ENCODE measurements at regions not wholly inside any gene's neighbourhood (a gene's known extent, or its start where the extent isn't known, plus 50 kb on each side); places are given as distances from the start of the nearest gene placed in this dataset.

GRCh38 chr2:123916051-123916450 lies 109.0 kb upstream of the CNTNAP5 start:
- no peak overlapping the region for H3K27ac Mint-ChIP-seq
- H3K4me1 Mint-ChIP-seq: peaks cover 32 to 57% of the 10 kb centered on the region in 2 donors
- H3K9me3 Mint-ChIP-seq: peaks cover 0 to 20% (median 8%) of the 10 kb centered on the region in 6 donors
- peaks cover 0 to 2% (median 0%) of the 10 kb centered on the region in 3 donors for H3K27me3 Mint-ChIP-seq (ENCODE audit: low read depth in 3 of 3)
- H3K4me3 Mint-ChIP-seq: no peak overlapping the region
- H3K36me3 Mint-ChIP-seq: no peaks in the 10 kb centered on the region
- DNase-seq: no peak

GRCh38 chr2:123916531-123916930 lies 108.6 kb upstream of the CNTNAP5 start:
- Mint-ChIP-seq H3K27me3 (ENCODE audit: low read depth in 3 of 3) (peaks cover 0 to 2% (median 0%) of the 10 kb centered on the region in 3 donors), H3K36me3 (no peaks in the 10 kb centered on the region), H3K9me3 (peaks cover 0 to 20% (median 9%) of the 10 kb centered on the region in 6 donors), H3K4me1 (peaks cover 27 to 52% of the 10 kb centered on the region in 2 donors), H3K4me3 (no peak overlapping the region), H3K27ac (no peak overlapping the region)
- no peak for DNase-seq

GRCh38 chr2:123917241-123917640 lies 107.8 kb upstream of the CNTNAP5 start:
- no peak overlapping the region for H3K4me3 Mint-ChIP-seq
- no peak overlapping the region for H3K27ac Mint-ChIP-seq
- H3K27me3 Mint-ChIP-seq (ENCODE audit: low read depth in 3 of 3): peaks cover 0 to 2% (median 0%) of the 10 kb centered on the region in 3 donors
- H3K9me3 Mint-ChIP-seq: peaks cover under 1 to 26% (median 9%) of the 10 kb centered on the region in 6 donors
- DNase-seq: no peak
- no peaks in the 10 kb centered on the region for H3K36me3 Mint-ChIP-seq
- H3K4me1 Mint-ChIP-seq: peaks cover 24 to 45% of the 10 kb centered on the region in 2 donors

GRCh38 chr2:123928358-123928757 lies 96.7 kb upstream of the CNTNAP5 start:
- DNase-seq: no peak

GRCh38 chr2:123935405-123935804 lies 89.7 kb upstream of the CNTNAP5 start:
- Mint-ChIP-seq H3K4me1 (no peaks in the 10 kb centered on the region), H3K27ac (no peak overlapping the region), H3K9me3 (peaks cover 2 to 38% (median 18%) of the 10 kb centered on the region in 6 donors), H3K4me3 (no peak overlapping the region), H3K27me3 (ENCODE audit: low read depth in 3 of 3) (peaks cover 0 to 3% (median 3%) of the 10 kb centered on the region in 3 donors), H3K36me3 (no peaks in the 10 kb centered on the region)
- DNase-seq: no peak

More at GRCh38 chr2:123928358-123928757, 96.7 kb upstream of the CNTNAP5 start:
- H3K27me3 Mint-ChIP-seq (ENCODE audit: low read depth in 3 of 3): peaks cover 0 to 2% (median 2%) of the 10 kb centered on the region in 3 donors
- peaks cover 0 to 4% (median 0%) of the 10 kb centered on the region in 3 donors for H3K36me3 Mint-ChIP-seq
- H3K4me3 Mint-ChIP-seq: no peak overlapping the region
- H3K4me1 Mint-ChIP-seq: peaks cover 0 to 5% of the 10 kb centered on the region in 2 donors
- H3K9me3 Mint-ChIP-seq: peaks cover 4 to 45% (median 14%) of the 10 kb centered on the region in 6 donors
- H3K27ac Mint-ChIP-seq: no peak overlapping the region

- Mint-ChIP-seq H3K4me1 (no peaks in the 10 kb centered on the region), H3K27ac (no peak overlapping the region), H3K9me3 (peaks cover 0 to 14% (median 9%) of the 10 kb centered on the region in 6 donors), H3K36me3 (no peaks in the 10 kb centered on the region), H3K27me3 (ENCODE audit: low read depth in 3 of 3) (no peaks in the 10 kb centered on the region), H3K4me3 (no peak overlapping the region)
- DNase-seq: no peak
Observed at GRCh38 chr2:123953846-123954245, 71.2 kb upstream of the CNTNAP5 start.

GRCh38 chr2:123958011-123958410 lies 67.1 kb upstream of the CNTNAP5 start:
- Mint-ChIP-seq H3K4me3 (no peak overlapping the region), H3K36me3 (no peaks in the 10 kb centered on the region), H3K27ac (no peak overlapping the region), H3K27me3 (ENCODE audit: low read depth in 3 of 3) (no peaks in the 10 kb centered on the region), H3K4me1 (no peaks in the 10 kb centered on the region), H3K9me3 (peaks cover 2 to 27% (median 13%) of the 10 kb centered on the region in 6 donors)
- DNase-seq: no peak

GRCh38 chr2:123961576-123961975 lies 63.5 kb upstream of the CNTNAP5 start:
- no peak for DNase-seq
- no peak overlapping the region for H3K27ac Mint-ChIP-seq
- peaks cover 0 to 1% (median 0%) of the 10 kb centered on the region in 3 donors for H3K27me3 Mint-ChIP-seq (ENCODE audit: low read depth in 3 of 3)
- H3K4me3 Mint-ChIP-seq: no peak overlapping the region
- peaks cover 2 to 35% (median 17%) of the 10 kb centered on the region in 6 donors for H3K9me3 Mint-ChIP-seq
- H3K36me3 Mint-ChIP-seq: no peaks in the 10 kb centered on the region
- H3K4me1 Mint-ChIP-seq: no peaks in the 10 kb centered on the region

- Mint-ChIP-seq H3K27me3 (ENCODE audit: low read depth in 3 of 3) (peaks cover 0 to 2% (median 0%) of the 10 kb centered on the region in 3 donors), H3K4me3 (no peak overlapping the region), H3K9me3 (peaks cover 2 to 38% (median 15%) of the 10 kb centered on the region in 6 donors), H3K27ac (no peak overlapping the region), H3K36me3 (no peaks in the 10 kb centered on the region), H3K4me1 (no peaks in the 10 kb centered on the region)
- no peak for DNase-seq
Observed at GRCh38 chr2:123971564-123972318, 53.3 kb upstream of the CNTNAP5 start.
